ENCODE measurements at regions not wholly inside any gene's neighbourhood (a gene's known extent, or its start where the extent isn't known, plus 50 kb on each side); places are given as distances from the start of the nearest gene placed in this dataset.

DNA sequence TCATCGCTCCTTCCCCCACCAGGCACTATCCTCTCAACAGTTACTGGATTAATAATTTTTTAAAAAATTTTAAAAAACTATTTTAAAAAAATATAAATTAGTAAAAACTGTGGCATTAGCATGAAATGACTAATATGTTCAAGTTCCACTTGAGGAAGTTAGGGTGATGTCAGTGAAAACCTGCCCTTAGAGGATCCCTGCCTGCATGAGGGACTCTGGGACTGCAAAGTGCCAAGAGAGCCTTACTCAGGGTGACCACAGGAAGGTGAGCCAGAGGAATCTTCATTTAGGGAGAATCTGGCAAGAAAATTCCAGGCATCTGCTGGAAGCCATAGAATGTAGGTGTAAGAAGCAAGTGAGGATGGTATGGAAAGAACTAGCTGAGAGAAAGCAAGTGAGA is 157.7 kb upstream of the BCL6 start:
- H3K9me3 ChIP-seq = no peaks in the 10 kb centered on the region
- no peak overlapping the region for H3K4me3 ChIP-seq
- no peak for TF ChIP-seq POLR2AphosphoS5 (IDR thresholded peaks at IDR 0.05)
- TF ChIP-seq, protein P1, sequence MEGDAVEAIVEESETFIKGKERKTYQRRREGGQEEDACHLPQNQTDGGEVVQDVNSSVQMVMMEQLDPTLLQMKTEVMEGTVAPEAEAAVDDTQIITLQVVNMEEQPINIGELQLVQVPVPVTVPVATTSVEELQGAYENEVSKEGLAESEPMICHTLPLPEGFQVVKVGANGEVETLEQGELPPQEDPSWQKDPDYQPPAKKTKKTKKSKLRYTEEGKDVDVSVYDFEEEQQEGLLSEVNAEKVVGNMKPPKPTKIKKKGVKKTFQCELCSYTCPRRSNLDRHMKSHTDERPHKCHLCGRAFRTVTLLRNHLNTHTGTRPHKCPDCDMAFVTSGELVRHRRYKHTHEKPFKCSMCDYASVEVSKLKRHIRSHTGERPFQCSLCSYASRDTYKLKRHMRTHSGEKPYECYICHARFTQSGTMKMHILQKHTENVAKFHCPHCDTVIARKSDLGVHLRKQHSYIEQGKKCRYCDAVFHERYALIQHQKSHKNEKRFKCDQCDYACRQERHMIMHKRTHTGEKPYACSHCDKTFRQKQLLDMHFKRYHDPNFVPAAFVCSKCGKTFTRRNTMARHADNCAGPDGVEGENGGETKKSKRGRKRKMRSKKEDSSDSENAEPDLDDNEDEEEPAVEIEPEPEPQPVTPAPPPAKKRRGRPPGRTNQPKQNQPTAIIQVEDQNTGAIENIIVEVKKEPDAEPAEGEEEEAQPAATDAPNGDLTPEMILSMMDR (IDR thresholded peaks at IDR 0.05 in 8 of 11, conservative IDR thresholded peaks at IDR 0.05 in 3 of 11) = no peak
- TF ChIP-seq POLR2A (IDR thresholded peaks at IDR 0.05) = no peak
- peaks cover 0 to 4% (median 0%) of the 10 kb centered on the region in 6 donors for H3K4me1 ChIP-seq
- peaks cover 0 to 7% (median 0%) of the 10 kb centered on the region in 7 donors for H3K27me3 ChIP-seq (replicated peaks in 1 of 7)
- intact Hi-C loops (cut with DNase I; ENCODE audit: low total_unique reads) = no loop called here
- 88 to 96% (median 94%) methylated on average over 1 of the region's 1 CpG for WGBS, 5 donors
- no peak overlapping the region for H3K27ac ChIP-seq
- no peak for DNase-seq
- no peaks in the 10 kb centered on the region for H3K36me3 ChIP-seq

DNA sequence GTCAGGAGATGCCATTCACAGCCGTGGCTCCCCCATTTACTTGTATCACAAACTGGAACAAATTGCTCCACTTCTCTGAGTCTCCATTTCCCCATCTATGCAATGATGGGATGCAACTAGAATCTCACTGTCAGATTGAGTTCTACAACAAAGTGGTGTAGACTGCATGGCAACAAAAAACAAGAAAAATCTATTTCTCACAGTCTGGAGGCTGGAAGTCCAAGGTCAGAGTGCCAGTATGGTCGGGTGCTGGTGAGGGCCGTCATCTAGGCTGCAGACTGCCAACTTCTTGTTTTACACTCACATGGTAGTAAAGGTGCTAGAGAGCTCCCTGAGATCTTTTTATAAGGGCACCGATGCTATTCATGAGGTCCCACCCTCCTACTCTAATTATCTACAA is 158.4 kb upstream of the BCL6 start:
- Histone ChIP-seq H3K27ac (no peak overlapping the region), H3K4me1 (peaks cover 0 to 4% (median 0%) of the 10 kb centered on the region in 6 donors), H3K4me3 (no peak overlapping the region), H3K36me3 (no peaks in the 10 kb centered on the region), H3K27me3 (replicated peaks in 1 of 7) (peaks cover 0 to 7% (median 0%) of the 10 kb centered on the region in 7 donors), H3K9me3 (no peaks in the 10 kb centered on the region)
- no peak for TF ChIP-seq POLR2A (IDR thresholded peaks at IDR 0.05)
- TF ChIP-seq, protein P1 (IDR thresholded peaks at IDR 0.05 in 8 of 11, conservative IDR thresholded peaks at IDR 0.05 in 3 of 11) = no peak
- TF ChIP-seq POLR2AphosphoS5 (IDR thresholded peaks at IDR 0.05) = no peak
- DNase-seq = no peak
- 83 to 95% (median 91%) methylated on average over 4 of the region's 4 CpGs for WGBS, 5 donors
- intact Hi-C loops (cut with DNase I; ENCODE audit: low total_unique reads) = no loop called here

DNA sequence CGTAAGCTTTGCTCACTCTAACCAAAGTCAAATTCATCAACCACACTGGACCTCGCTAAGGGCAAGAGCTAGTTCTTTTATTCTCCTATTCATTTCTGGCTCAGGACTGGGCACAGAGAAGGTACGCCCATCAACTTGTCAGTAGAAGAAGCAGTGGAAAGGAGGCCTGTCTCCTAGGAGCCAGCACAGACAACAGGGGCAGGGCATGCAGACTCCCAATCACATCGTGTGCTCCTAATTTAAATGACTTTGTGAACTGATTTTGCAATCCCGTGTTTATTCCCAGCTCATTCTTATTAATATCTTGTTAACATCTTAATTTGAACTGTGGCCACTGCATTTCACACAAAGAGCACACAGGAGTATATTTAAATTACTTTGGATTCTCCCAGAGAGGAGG is 161.1 kb upstream of the BCL6 start:
- H3K27ac ChIP-seq = no peak overlapping the region
- intact Hi-C loops (cut with DNase I; ENCODE audit: low total_unique reads) = no loop called here

DNA sequence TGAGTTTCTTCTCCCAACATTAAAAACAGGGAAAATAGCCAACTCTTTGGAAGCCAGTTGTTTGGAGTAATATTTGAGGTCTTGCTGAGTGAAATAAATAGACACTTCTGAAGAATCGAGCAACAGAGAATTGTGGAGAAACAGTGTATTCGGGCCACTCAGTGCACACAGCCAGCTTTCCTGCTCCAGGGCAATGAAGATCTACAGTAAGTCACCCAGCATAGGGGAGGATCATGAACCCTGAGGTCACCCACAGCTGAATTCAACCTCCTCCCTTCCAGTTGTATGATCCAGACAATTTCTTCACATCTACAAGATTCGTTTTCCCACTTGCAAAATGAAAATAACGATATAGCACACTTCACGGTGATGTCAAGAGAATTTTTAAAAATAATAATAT is 161.7 kb upstream of the BCL6 start:
- Histone ChIP-seq H3K27ac (no peak overlapping the region), H3K9me3 (no peaks in the 10 kb centered on the region), H3K4me3 (no peak overlapping the region), H3K27me3 (replicated peaks in 1 of 7) (no peaks in the 10 kb centered on the region), H3K36me3 (no peaks in the 10 kb centered on the region), H3K4me1 (no peaks in the 10 kb centered on the region)
- intact Hi-C loops (cut with DNase I; ENCODE audit: low total_unique reads) = no loop called here
- 86 to 91% (median 88%) methylated on average over 5 of the region's 5 CpGs for WGBS, 5 donors
- no peak for DNase-seq
- no peak for TF ChIP-seq POLR2AphosphoS5 (IDR thresholded peaks at IDR 0.05)
- TF ChIP-seq, protein P1 (IDR thresholded peaks at IDR 0.05 in 8 of 11, conservative IDR thresholded peaks at IDR 0.05 in 3 of 11) = no peak
- no peak for TF ChIP-seq POLR2A (IDR thresholded peaks at IDR 0.05)

More for the DNA sequence above, 161.1 kb upstream of the BCL6 start:
- Histone ChIP-seq H3K9me3 (no peaks in the 10 kb centered on the region), H3K27me3 (replicated peaks in 1 of 7) (no peaks in the 10 kb centered on the region), H3K4me1 (peaks cover 0 to 4% (median 0%) of the 10 kb centered on the region in 6 donors), H3K36me3 (no peaks in the 10 kb centered on the region), H3K4me3 (no peak overlapping the region)
- 70 to 82% (median 78%) methylated on average over 5 of the region's 5 CpGs for WGBS, 5 donors
- TF ChIP-seq, protein P1 (IDR thresholded peaks at IDR 0.05 in 8 of 11, conservative IDR thresholded peaks at IDR 0.05 in 3 of 11) = no peak
- no peak for TF ChIP-seq POLR2AphosphoS5 (IDR thresholded peaks at IDR 0.05)
- no peak for TF ChIP-seq POLR2A (IDR thresholded peaks at IDR 0.05)
- no peak for DNase-seq

Data from spleen (tissue), 11 donors.